ENCODE measurements at regions not wholly inside any gene's neighbourhood (a gene's known extent, or its start where the extent isn't known, plus 50 kb on each side); places are given as distances from the start of the nearest gene placed in this dataset.
"Not testable (repeated sequence)": the region's sequence is repeated elsewhere in the genome, so short reads cannot be mapped to it uniquely, and the experiment has no call there.

GRCh38 chr2:220601674-220602073, 970.4 kb downstream of the EPHA4 start:
- H3K36me3 ChIP-seq, result no peaks in the 10 kb centered on the region
- H3K4me1 ChIP-seq, result no peaks in the 10 kb centered on the region
- DNase-seq (no peak), ATAC-seq (no peak)
- intact Hi-C loops (cut with DNase I; ENCODE audit: low total_unique reads), result no loop called here
- H3K4me3 ChIP-seq, result no peak overlapping the region
- in situ Hi-C loops (cut with MboI; ENCODE audit: low sequenced_read_pairs in 4 of 4), result no loop called here
- TF ChIP-seq POLR2A (IDR thresholded peaks at IDR 0.05), result no peak
- no peak for TF ChIP-seq CTCF (IDR thresholded peaks at IDR 0.05 in 4 of 5, conservative IDR thresholded peaks at IDR 0.05 in 1 of 5)
- no peaks in the 10 kb centered on the region for H3K27me3 ChIP-seq
- H3K27ac ChIP-seq, result no peak overlapping the region
- H3K9me3 ChIP-seq, result no peaks in the 10 kb centered on the region

GRCh38 chr2:220613004-220613403, 959.1 kb downstream of the EPHA4 start:
- in situ Hi-C loops (cut with MboI; ENCODE audit: low sequenced_read_pairs in 4 of 4); H3K4me3 ChIP-seq; H3K27me3 ChIP-seq; DNase-seq; H3K9me3 ChIP-seq; H3K4me1 ChIP-seq; H3K36me3 ChIP-seq; ATAC-seq; intact Hi-C loops (cut with DNase I; ENCODE audit: low total_unique reads); H3K27ac ChIP-seq: not testable (repeated sequence)

GRCh38 chr2:220614064-220614463, 958.0 kb downstream of the EPHA4 start:
- H3K36me3 ChIP-seq, result no peaks in the 10 kb centered on the region
- intact Hi-C loops (cut with DNase I; ENCODE audit: low total_unique reads), result no loop called here
- no peak overlapping the region for H3K27ac ChIP-seq
- in situ Hi-C loops (cut with MboI; ENCODE audit: low sequenced_read_pairs in 4 of 4), result no loop called here
- H3K9me3 ChIP-seq, result no peaks in the 10 kb centered on the region
- no peak for TF ChIP-seq POLR2A (IDR thresholded peaks at IDR 0.05)
- TF ChIP-seq CTCF (IDR thresholded peaks at IDR 0.05 in 4 of 5, conservative IDR thresholded peaks at IDR 0.05 in 1 of 5), result no peak
- no peak overlapping the region for H3K4me3 ChIP-seq
- no peak for ATAC-seq
- H3K4me1 ChIP-seq, result no peaks in the 10 kb centered on the region
- no peak for DNase-seq
- H3K27me3 ChIP-seq, result no peaks in the 10 kb centered on the region

- ATAC-seq (no peak), DNase-seq (no peak)
- Histone ChIP-seq H3K36me3 (no peaks in the 10 kb centered on the region), H3K27me3 (no peaks in the 10 kb centered on the region), H3K27ac (no peak overlapping the region), H3K9me3 (no peaks in the 10 kb centered on the region), H3K4me3 (no peak overlapping the region), H3K4me1 (no peaks in the 10 kb centered on the region)
- intact Hi-C loops (cut with DNase I; ENCODE audit: low total_unique reads) (no loop called here), in situ Hi-C loops (cut with MboI; ENCODE audit: low sequenced_read_pairs in 4 of 4) (no loop called here)
- TF ChIP-seq CTCF (IDR thresholded peaks at IDR 0.05 in 4 of 5, conservative IDR thresholded peaks at IDR 0.05 in 1 of 5), result no peak
- TF ChIP-seq POLR2A (IDR thresholded peaks at IDR 0.05), result no peak
Observed at GRCh38 chr2:220619525-220620220, 952.4 kb downstream of the EPHA4 start.

GRCh38 chr2:220626603-220627002, 945.5 kb downstream of the EPHA4 start:
- TF ChIP-seq POLR2A (IDR thresholded peaks at IDR 0.05), result no peak
- no peak for TF ChIP-seq CTCF (IDR thresholded peaks at IDR 0.05 in 4 of 5, conservative IDR thresholded peaks at IDR 0.05 in 1 of 5)
- in situ Hi-C loops (cut with MboI; ENCODE audit: low sequenced_read_pairs in 4 of 4) (no loop called here), intact Hi-C loops (cut with DNase I; ENCODE audit: low total_unique reads) (no loop called here)
- H3K9me3 ChIP-seq, result no peaks in the 10 kb centered on the region
- no peaks in the 10 kb centered on the region for H3K36me3 ChIP-seq
- no peak overlapping the region for H3K27ac ChIP-seq
- ATAC-seq, result no peak
- DNase-seq, result no peak
- H3K4me1 ChIP-seq, result no peaks in the 10 kb centered on the region
- H3K4me3 ChIP-seq, result no peak overlapping the region
- no peaks in the 10 kb centered on the region for H3K27me3 ChIP-seq

All from gastrocnemius medialis (tissue), 4 donors.